Stomach (tissue), 8 donors: ENCODE measurements at regions not wholly inside any gene's neighbourhood (a gene's known extent, or its start where the extent isn't known, plus 50 kb on each side); places are given as distances from the start of the nearest gene placed in this dataset.

Source experiments
- DNase-seq, 2 donors: peaks; one replicate each; pipeline versions ENCODE4 v3.0.0 to v3.0.0-alpha.2; 2013 to 2019
- H3K27ac ChIP-seq, 5 donors: fragments of 200-600 bp in 4 of 5; sonication (generic) in 4 of 5; one replicate each; pipeline ENCODE4 v1.5.1; 2013 to 2019; ENCODE audit warnings: mild to moderate bottlenecking in 1 of 5, moderate library complexity in 1 of 5
- H3K27me3 ChIP-seq, 3 donors: fragments of 200-600 bp; sonication (generic); one replicate each; pipeline ENCODE4 v1.5.1; 2017 to 2019; ENCODE audit warnings: mixed run types in 1 of 3
- H3K36me3 ChIP-seq, 4 donors: fragments of 200-600 bp; sonication (generic); 1 replicate in 3 of 4; 2 replicates in 1 of 4; pipeline ENCODE4 v1.5.1; 2016 to 2019
- H3K4me1 ChIP-seq, 4 donors: fragments of 200-600 bp; sonication (generic); one replicate each; pipeline ENCODE4 v1.5.1; 2016 to 2019
- H3K4me3 ChIP-seq, 4 donors: fragments of 200-600 bp; sonication (generic) in 3 of 4; one replicate each; pipeline ENCODE4 v1.5.1; 2016 to 2019; ENCODE audit warnings: mild to moderate bottlenecking in 1 of 4
- H3K9me3 ChIP-seq, 4 donors: fragments of 200-600 bp; sonication (generic); one replicate each; pipeline ENCODE4 v1.5.1; 2016 to 2019
- CTCF ChIP-seq, 7 experiments: fragments of 450-650 bp in 4 of 7; fragments of 200-600 bp in 3 of 7; sonication (generic) in 3 of 7; IDR thresholded peaks; one replicate each; pipeline ENCODE4 v1.5.1; 2016 to 2019; ENCODE audit warnings: antibody characterized with exemption in 7 of 7, control low read depth in 2 of 7, mild to moderate bottlenecking in 1 of 7
- EP300 ChIP-seq: sonication (generic); formaldehyde crosslinking; IDR thresholded peaks from one replicate; pipeline ENCODE4 v1.6.1; 2017; ENCODE audit warnings: antibody characterized with exemption
- POLR2A ChIP-seq, 4 donors: fragments of 450-650 bp; IDR thresholded peaks; one replicate each; pipeline ENCODE4 v1.6.1; 2016; ENCODE audit warnings: antibody characterized with exemption in 4 of 4, control low read depth in 2 of 4, mild to moderate bottlenecking in 1 of 4, moderate library complexity in 1 of 4
- POLR2AphosphoS5 ChIP-seq, 3 donors: sonication (generic); formaldehyde crosslinking; IDR thresholded peaks; one replicate each; pipeline ENCODE4 v1.6.1; 2016; ENCODE audit warnings: antibody characterized with exemption in 3 of 3
- WGBS, 5 donors: extraction: QIAGEN DNeasy Blood & Tissue Kit in 3 of 5; methylation state at CpG; one replicate each; pipeline versions ENCODE4 v1.1.5 to v1.1.7; 2013 to 2018; 5-methylcytosine and 5-hydroxymethylcytosine counted together
- intact Hi-C: fragments of 100-400 bp; cut with DNase I; formaldehyde crosslinking; loops from one replicate; pipeline ENCODE4 v1.15.1; 2023; ENCODE audit warnings: low total_unique reads
- donor health status: healthy with polysubstance abuse.
- donor health status: Bipolar disorder and iron deficiency.
- donor health status: healthy.

GRCh38 chr3:55357796-55358195, 129.3 kb downstream of the WNT5A start:
- intact Hi-C loops, result no loop called here

GRCh38 chr3:55352668-55353067, 134.4 kb downstream of the WNT5A start:
- WGBS, 5 donors, result 79 to 95% (median 88%) methylated on average over 2 of the region's 2 CpGs
- no peaks in the 10 kb centered on the region for H3K9me3 ChIP-seq
- H3K4me1 ChIP-seq, result no peaks in the 10 kb centered on the region
- no peak overlapping the region for H3K4me3 ChIP-seq
- no peak overlapping the region for H3K27ac ChIP-seq
- H3K36me3 ChIP-seq, result no peaks in the 10 kb centered on the region
- no peak for TF ChIP-seq POLR2AphosphoS5 (IDR thresholded peaks at IDR 0.05)
- TF ChIP-seq CTCF (IDR thresholded peaks at IDR 0.05), result no peak
- TF ChIP-seq POLR2A (IDR thresholded peaks at IDR 0.05), result no peak
- TF ChIP-seq EP300, result no peak
- H3K27me3 ChIP-seq, result no peaks in the 10 kb centered on the region
- intact Hi-C loops, result no loop called here
- DNase-seq, result no peak

More at GRCh38 chr3:55357796-55358195, 129.3 kb downstream of the WNT5A start:
- Histone ChIP-seq H3K9me3 (no peaks in the 10 kb centered on the region), H3K4me3 (no peak overlapping the region), H3K36me3 (no peaks in the 10 kb centered on the region), H3K27me3 (no peaks in the 10 kb centered on the region), H3K27ac (no peak overlapping the region), H3K4me1 (no peaks in the 10 kb centered on the region)
- no peak for DNase-seq
- 71 to 100% (median 88%) methylated on average over 1 of the region's 1 CpG for WGBS, 5 donors
- TF ChIP-seq POLR2AphosphoS5 (IDR thresholded peaks at IDR 0.05) (no peak), CTCF (IDR thresholded peaks at IDR 0.05) (no peak), POLR2A (IDR thresholded peaks at IDR 0.05) (no peak), EP300 (no peak)

GRCh38 chr3:55349851-55350250, 137.3 kb downstream of the WNT5A start:
- TF ChIP-seq EP300, result no peak
- TF ChIP-seq CTCF (IDR thresholded peaks at IDR 0.05), result no peak
- no peak for TF ChIP-seq POLR2AphosphoS5 (IDR thresholded peaks at IDR 0.05)
- TF ChIP-seq POLR2A (IDR thresholded peaks at IDR 0.05), result no peak
- 15 to 58% (median 26%) methylated on average over 1 of the region's 1 CpG for WGBS, 5 donors

GRCh38 chr3:55343486-55344357, 143.4 kb downstream of the WNT5A start:
- Histone ChIP-seq H3K4me3 (no peak overlapping the region), H3K9me3 (no peaks in the 10 kb centered on the region), H3K27ac (no peak overlapping the region), H3K27me3 (no peaks in the 10 kb centered on the region), H3K36me3 (no peaks in the 10 kb centered on the region), H3K4me1 (no peaks in the 10 kb centered on the region)
- intact Hi-C loops, result no loop called here
- no peak for DNase-seq
- no peak for TF ChIP-seq CTCF (IDR thresholded peaks at IDR 0.05)
- no peak for TF ChIP-seq POLR2A (IDR thresholded peaks at IDR 0.05)
- no peak for TF ChIP-seq EP300
- TF ChIP-seq POLR2AphosphoS5 (IDR thresholded peaks at IDR 0.05), result no peak

More at GRCh38 chr3:55349851-55350250, 137.3 kb downstream of the WNT5A start:
- Histone ChIP-seq H3K27ac (no peak overlapping the region), H3K36me3 (no peaks in the 10 kb centered on the region), H3K27me3 (no peaks in the 10 kb centered on the region), H3K9me3 (no peaks in the 10 kb centered on the region), H3K4me1 (no peaks in the 10 kb centered on the region), H3K4me3 (no peak overlapping the region)
- intact Hi-C loops, result no loop called here
- DNase-seq, result no peak
